Thoracic aorta (tissue), 2 donors: ENCODE measurements at regions not wholly inside any gene's neighbourhood (a gene's known extent, or its start where the extent isn't known, plus 50 kb on each side); places are given as distances from the start of the nearest gene placed in this dataset.
"Not testable (repeated sequence)": the region's sequence is repeated elsewhere in the genome, so short reads cannot be mapped to it uniquely, and the experiment has no call there.

Source experiments
- ATAC-seq: fragments of 150-250 bp; one replicate; pipeline ENCODE4 v1.8.0; 2017; ENCODE audit warnings: low read depth; ENCODE audit not compliant: insufficient number of reproducible peaks, low FRiP score
- DNase-seq: peaks from one replicate; pipeline ENCODE4 v3.0.0-alpha.2; 2020; ENCODE audit warnings: low spot score
- H3K27ac ChIP-seq, 2 donors: fragments of 200-600 bp; sonication (generic); 1 replicate in 1 of 2; 2 replicates in 1 of 2; pipeline ENCODE4 v1.5.1; 2016; ENCODE audit warnings: mild to moderate bottlenecking in 2 of 2, moderate library complexity in 2 of 2
- H3K27me3 ChIP-seq: fragments of 200-600 bp; sonication (generic); replicated peaks from 2 replicates; pipeline ENCODE4 v1.6.0; 2016; ENCODE audit warnings: mild to moderate bottlenecking; ENCODE audit not compliant: insufficient read depth
- H3K36me3 ChIP-seq: fragments of 200-600 bp; sonication (generic); one replicate; pipeline ENCODE4 v1.5.1; 2016
- H3K4me1 ChIP-seq, 2 donors: fragments of 200-600 bp; sonication (generic); 1 replicate in 1 of 2; 2 replicates in 1 of 2; pipeline versions ENCODE4 v1.5.1 to v1.6.0; 2016; ENCODE audit warnings: low read depth in 2 of 2, mild to moderate bottlenecking in 1 of 2; ENCODE audit not compliant: control insufficient read depth in 1 of 2
- H3K4me3 ChIP-seq: fragments of 200-600 bp; sonication (generic); 2 replicates; pipeline ENCODE4 v1.5.1; 2016; ENCODE audit warnings: mild to moderate bottlenecking
- H3K9me3 ChIP-seq: fragments of 200-600 bp; sonication (generic); 2 replicates; pipeline ENCODE4 v1.5.1; 2016

DNA sequence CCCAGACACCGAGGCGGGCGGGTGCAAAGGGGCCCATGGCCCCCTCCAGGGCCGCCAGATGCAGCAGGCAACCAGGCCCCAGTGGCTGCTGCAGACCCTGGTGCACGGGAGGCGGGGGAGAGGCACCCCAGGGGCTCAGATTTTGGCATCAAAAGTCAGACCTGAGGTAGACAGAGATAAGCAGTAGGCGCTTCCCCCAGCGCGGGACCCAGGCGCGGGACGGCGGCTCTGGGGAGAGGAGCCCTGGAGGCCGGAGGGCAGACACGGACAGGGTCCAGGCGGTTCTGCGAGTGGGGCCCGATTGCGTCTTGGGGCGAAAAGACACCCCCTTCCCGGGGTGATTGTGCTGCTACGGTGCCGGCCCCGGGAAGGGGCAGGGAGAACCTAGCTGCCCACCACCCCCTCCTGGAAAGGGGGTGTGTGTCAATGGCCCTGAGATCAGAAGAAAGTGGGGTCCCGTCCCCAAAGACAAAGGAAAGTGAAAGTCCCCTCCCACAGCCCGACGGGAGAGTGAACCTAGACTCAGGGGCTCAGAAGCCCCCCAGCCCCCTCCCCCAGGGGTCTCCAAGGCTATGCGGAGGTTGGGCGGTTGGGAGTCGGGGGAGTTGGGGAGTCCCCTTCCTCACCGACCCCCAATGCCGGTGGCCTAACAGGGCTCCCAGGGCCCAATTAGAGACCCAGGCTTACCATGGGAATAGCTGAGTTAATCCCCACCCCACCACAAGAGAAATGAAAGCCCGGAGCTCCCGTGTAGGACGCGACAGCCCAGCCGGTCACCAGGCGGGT lies 178.5 kb downstream of the SPATA31A1 start:
- not testable (repeated sequence) for ATAC-seq, H3K9me3 ChIP-seq, DNase-seq, H3K36me3 ChIP-seq, H3K4me1 ChIP-seq, H3K27ac ChIP-seq, H3K4me3 ChIP-seq, H3K27me3 ChIP-seq

DNA sequence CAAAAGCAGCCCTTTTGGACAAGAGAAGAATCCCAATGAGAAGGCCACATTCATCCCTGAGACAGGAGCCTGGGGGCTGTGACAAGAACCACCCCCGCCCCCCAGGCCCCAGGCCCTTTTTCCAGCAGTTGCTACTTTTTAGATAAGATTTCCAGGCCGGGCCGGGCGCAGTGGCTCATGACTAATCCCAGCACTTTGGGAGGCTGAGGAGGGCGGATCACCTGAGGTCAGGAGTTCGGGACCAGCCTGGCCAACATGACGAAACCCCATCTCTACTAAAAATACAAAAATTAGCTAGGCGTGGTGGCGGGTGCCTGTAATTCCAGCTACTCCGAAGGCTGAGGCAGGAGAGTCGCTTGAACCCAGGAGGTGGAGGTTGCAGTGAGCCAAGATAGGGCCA lies 179.4 kb downstream of the SPATA31A1 start:
- not testable (repeated sequence) for H3K27ac ChIP-seq, H3K9me3 ChIP-seq, H3K36me3 ChIP-seq, H3K4me1 ChIP-seq, ATAC-seq, DNase-seq, H3K4me3 ChIP-seq, H3K27me3 ChIP-seq

DNA sequence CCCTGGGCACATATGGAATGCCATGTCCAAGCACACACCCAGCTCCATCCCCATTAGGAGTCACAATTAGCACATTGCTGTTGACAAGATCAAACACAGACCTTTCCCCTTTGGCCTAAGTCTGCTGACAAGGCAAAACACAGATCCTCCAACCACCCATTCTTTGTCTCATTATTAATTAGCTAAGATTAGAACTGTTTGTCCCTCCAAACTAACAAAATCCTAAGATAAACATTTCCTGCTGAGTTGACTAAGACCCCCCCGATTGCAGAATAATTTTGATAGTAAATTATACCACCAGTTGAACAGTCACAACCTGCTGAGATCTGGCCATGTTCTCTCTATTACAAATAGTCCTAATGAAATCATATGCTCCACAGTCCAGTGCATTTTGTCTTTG lies 186.7 kb downstream of the SPATA31A1 start:
- not testable (repeated sequence) for H3K36me3 ChIP-seq, H3K4me3 ChIP-seq, DNase-seq, H3K4me1 ChIP-seq, H3K27me3 ChIP-seq, H3K27ac ChIP-seq, H3K9me3 ChIP-seq, ATAC-seq

DNA sequence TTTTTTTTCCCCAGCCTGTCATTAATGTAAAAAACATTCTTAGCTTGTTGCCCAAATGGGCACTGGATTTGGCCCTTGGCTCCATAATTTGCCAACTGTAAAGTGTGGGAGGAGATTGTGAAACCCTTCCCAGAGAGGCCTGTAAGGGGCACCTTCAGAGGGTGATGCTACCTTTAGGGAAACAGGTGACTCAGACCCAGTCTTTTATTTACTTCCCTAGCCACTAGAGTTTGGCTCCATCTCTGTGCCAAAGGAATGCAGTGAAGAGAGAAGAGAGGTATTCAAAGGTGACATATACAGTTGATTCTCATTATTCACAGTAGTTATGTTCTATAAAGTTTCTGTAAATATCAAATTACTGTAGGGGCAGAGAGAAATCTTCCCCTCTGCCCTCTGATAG lies 189.6 kb downstream of the SPATA31A1 start:
- not testable (repeated sequence) for H3K36me3 ChIP-seq, H3K27ac ChIP-seq, DNase-seq, ATAC-seq, H3K27me3 ChIP-seq, H3K4me3 ChIP-seq, H3K9me3 ChIP-seq, H3K4me1 ChIP-seq

DNA sequence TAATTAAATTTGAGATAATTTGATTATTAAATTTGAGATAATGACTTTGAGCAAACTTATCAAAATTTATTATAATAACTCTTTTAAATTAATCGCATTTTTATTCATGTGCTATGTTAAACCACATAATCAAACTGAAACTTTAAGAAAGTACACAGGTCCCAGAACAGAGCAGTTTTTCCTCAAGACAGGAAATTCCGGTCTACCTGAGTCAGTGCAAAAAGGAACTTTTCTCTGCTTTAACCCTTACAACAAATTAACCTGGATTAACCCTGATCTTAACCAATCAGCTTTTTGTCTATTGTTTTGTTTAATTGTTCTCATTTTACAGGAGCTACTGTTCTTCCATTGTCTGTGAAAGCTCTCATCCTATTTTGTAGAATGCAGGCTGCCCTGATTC lies 195.1 kb downstream of the SPATA31A1 start:
- not testable (repeated sequence) for H3K4me3 ChIP-seq, ATAC-seq, H3K27ac ChIP-seq, DNase-seq, H3K27me3 ChIP-seq, H3K36me3 ChIP-seq, H3K4me1 ChIP-seq, H3K9me3 ChIP-seq

DNA sequence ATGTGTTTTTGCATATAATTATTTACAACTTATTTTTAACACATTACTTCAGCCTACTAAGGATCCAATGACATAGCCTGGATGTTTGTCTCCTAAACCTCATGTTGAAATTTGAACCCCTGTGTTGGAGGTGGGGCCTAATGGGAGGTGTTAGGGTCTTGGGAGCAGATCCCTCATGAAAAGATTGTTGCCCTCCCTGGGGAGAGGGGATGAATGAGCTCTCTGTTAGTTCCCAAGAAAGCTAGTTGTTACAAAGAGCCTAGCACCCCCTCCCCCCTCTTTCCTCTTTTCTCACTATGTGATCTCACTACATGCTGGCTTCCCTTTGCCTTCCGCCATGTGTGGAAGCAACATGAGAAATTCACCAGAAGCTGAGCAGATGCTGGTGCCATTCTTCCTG lies 196.1 kb downstream of the SPATA31A1 start:
- not testable (repeated sequence) for DNase-seq, ATAC-seq, H3K27ac ChIP-seq, H3K36me3 ChIP-seq, H3K4me3 ChIP-seq, H3K27me3 ChIP-seq, H3K9me3 ChIP-seq, H3K4me1 ChIP-seq

DNA sequence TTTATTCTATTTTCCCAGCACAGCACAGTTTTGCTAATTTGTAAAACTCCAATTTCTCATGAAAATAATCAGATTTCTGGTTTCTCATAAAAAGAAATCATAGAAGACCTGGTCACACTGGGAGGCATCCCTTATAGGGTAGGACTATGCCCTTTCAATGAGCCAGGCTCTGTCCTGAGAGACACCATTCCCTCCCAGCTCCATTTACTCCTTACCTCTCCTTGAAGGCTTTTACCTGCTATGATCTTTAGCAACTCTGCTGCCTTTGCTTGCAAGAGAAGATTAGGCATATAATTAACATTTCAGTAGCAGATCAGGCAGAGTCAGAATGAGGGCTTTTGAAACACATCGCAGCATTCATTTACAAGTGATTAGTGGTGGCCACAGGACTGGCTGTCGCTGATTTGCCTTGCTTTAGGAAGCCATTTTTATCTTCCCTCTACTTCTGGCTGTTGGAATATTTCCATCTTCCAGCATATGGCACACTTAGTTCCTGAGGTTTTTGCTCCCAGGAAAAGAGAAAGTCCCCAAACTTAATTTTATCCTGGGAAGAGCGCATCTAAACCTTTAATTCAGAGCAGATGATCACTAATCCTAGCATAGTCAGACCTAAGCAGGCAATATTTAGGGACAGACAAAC lies 196.9 kb downstream of the SPATA31A1 start:
- not testable (repeated sequence) for DNase-seq, H3K27me3 ChIP-seq, H3K4me1 ChIP-seq, H3K36me3 ChIP-seq, H3K27ac ChIP-seq, H3K9me3 ChIP-seq, ATAC-seq, H3K4me3 ChIP-seq

DNA sequence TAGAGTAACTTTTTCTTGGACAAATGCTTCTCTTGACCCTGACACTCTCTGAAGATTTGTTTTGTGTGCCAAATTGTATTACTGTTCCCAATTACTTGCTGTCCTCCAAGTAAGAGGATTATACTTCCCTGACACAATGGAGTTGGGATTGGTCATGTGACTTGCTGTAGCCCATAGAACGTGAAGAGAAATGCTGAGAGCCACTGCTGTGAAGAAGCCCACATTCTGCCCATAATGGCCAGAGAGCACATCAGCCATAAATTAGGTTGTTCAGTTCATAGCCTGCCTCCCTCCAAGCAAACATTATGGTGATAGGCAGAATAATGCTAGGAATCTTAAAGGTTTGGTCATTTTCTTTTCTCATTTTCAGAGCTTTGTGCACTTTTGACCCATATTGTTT lies 198.9 kb downstream of the SPATA31A1 start:
- H3K4me3 ChIP-seq, H3K27me3 ChIP-seq, DNase-seq, H3K4me1 ChIP-seq, H3K27ac ChIP-seq, H3K36me3 ChIP-seq, H3K9me3 ChIP-seq, ATAC-seq: not testable (repeated sequence)

DNA sequence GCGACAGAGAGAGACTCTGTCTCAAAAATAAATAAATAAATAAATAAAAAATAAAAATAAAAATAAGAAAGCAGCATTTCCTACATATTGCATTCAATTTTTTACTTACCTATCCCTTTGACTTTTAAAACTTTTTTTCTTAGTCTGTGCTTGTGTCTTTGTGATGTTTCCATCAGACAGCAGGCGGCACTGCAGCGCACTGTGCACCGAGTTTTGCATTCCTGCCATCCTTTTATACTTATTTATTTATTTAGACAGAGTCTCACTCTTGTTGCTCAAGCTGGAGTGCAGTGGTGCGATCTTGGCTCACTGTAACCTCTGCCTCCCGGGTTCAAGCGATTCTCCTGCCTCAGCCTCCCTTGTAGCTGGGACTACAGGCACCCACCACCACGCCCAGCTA lies 203.9 kb downstream of the SPATA31A1 start:
- H3K36me3 ChIP-seq, H3K4me1 ChIP-seq, H3K9me3 ChIP-seq, H3K27ac ChIP-seq, DNase-seq, H3K27me3 ChIP-seq, H3K4me3 ChIP-seq, ATAC-seq: not testable (repeated sequence)

DNA sequence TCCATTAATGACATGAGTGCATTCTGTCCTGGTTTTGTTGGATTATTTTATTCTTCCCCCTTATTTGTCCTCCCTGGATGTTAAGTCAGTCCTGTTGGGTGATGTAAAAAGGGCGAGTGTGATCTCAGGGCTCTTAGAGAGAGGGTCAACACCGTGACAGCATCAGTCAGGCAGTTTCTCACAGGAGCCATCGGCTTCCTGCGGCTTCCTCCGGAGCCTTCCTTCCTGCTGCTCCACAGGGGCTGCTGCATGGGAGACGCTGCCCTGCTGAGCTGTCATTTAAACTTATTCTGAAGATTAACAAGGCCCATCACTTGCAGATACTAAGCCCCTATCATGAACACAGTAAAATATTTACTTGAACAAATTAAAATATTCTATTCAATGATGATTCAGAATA lies 211.3 kb downstream of the SPATA31A1 start:
- not testable (repeated sequence) for ATAC-seq, DNase-seq, H3K4me3 ChIP-seq, H3K27me3 ChIP-seq, H3K36me3 ChIP-seq, H3K4me1 ChIP-seq, H3K9me3 ChIP-seq, H3K27ac ChIP-seq

DNA sequence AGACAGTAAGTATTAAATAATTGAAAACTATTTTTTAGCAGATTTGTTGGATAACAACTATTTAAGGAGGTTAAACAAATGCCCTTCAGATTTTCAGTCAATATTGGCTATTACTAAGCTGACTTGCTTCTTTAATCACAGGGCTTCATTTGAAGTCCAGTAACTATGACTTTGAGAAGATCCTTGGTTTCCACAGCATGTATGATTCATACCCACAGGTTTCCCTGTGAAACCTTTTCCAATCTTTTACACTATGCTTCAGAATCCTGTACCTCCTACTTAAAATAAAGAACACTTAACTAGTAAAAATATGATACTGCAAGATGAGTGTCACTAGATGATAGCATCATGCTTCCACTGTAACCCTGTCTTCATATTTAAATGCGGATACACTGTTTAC lies 211.9 kb downstream of the SPATA31A1 start:
- H3K27me3 ChIP-seq, ATAC-seq, H3K4me3 ChIP-seq, H3K4me1 ChIP-seq, H3K36me3 ChIP-seq, H3K27ac ChIP-seq, H3K9me3 ChIP-seq, DNase-seq: not testable (repeated sequence)

DNA sequence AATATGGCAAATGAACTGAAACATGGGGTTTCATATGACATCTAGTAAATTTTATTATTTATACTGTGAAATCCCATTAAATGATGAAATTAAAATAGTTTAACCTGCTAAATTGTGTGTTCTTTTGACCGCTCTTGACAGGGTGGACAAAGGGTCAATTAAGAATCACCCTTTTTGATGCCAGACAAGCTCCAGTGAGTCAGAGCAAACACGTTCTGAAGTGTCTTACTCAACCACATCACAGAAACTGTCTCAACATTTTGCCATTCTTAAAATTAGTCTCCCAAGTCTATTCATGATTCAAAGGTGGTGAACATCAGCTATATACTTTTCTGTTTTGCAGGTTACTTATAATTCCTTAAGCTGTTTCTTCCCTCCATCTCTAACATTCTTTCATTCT lies 213.4 kb downstream of the SPATA31A1 start:
- H3K9me3 ChIP-seq, ATAC-seq: not testable (repeated sequence)

More for the DNA sequence above, 213.4 kb downstream of the SPATA31A1 start:
- H3K4me1 ChIP-seq, DNase-seq, H3K27me3 ChIP-seq, H3K36me3 ChIP-seq, H3K4me3 ChIP-seq, H3K27ac ChIP-seq: not testable (repeated sequence)
